HG02973 (cell line): ENCODE measurements at regions not wholly inside any gene's neighbourhood (a gene's known extent, or its start where the extent isn't known, plus 50 kb on each side); places are given as distances from the start of the nearest gene placed in this dataset.
"Not testable (repeated sequence)": the region's sequence is repeated elsewhere in the genome, so short reads cannot be mapped to it uniquely, and the experiment has no call there.

Experiments used
- ATAC-seq: cut with Tn5 transposase; IDR thresholded peaks from one replicate; pipeline ENCODE4 v1.9.1; 2021; ENCODE audit warnings: moderate library complexity; ENCODE audit not compliant: unreplicated experiment

DNA sequence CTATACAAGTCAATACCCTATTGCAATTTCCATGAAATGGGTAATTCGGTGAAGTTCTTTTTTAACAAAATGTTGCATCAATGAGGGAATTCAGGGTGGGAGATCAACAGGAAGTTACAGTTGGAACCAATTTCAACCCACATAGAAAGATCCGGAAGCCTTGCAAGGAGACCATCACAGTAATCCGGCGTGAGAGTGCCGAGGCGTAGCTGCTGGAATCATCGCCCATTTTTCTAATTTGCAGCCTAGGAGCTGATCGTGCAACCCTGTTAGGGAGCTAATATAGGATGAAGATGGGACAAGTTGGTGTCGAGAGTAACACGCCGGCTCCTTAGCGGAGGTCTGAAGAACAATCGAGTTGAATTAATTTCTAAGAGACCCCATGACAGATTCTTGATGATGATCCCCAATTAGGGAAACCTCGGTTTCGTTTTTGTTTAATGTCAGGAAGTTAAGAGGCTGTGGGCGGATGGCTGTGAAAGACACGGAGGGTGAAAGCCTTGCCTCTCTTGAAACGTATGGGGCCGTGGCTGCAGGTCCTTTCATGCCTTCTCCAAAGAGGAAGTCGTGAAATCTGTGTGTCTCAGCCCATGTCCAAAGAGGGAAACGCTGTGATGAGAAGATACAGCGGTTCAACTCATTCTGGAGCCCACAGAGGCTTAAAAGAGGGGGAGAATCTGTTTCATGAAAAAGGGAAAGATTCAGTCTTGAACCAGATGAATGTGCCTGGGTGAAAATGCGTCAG, 51.2 kb upstream of the CARD11 start:
- peak; percentile 53 for ATAC-seq

DNA sequence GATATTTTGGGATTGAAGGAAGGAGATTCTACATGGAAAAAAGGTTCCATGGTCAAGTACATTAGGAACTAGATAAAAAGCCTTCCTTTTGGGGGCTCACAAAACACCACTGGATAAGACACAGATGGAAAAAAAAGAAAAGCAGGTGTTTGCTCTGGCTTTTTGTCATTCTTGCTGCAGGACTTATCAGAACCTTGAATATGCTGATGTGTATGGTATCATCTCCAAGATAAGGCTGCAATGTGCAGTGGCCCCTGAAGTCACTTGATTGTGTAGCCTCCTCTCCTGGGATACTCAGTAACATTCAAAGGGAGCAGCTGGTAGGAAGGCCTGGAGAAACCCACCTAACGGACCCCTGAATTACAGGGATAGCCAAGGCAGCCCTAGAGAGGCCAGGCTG, 54.1 kb upstream of the CARD11 start:
- ATAC-seq, result no peak

DNA sequence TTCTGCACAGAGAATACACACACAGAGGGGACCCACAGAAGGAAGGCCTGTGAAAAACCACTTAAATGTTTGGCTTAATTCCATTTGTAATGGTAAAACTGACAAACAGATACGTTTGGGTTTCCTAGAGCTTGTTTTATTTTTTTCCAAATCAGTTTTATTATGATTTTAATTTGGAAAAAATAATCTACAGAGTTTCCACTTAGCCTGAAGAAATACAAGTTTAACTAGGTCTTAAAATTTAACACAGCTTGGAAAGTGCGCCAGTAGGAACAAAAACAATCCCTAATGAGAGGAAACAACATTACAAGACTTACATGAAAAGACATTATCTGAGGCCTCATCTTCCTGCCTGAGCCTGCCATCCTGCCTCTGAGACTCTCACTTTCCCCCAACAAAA, 58.5 kb upstream of the CARD11 start:
- ATAC-seq, result no peak

DNA sequence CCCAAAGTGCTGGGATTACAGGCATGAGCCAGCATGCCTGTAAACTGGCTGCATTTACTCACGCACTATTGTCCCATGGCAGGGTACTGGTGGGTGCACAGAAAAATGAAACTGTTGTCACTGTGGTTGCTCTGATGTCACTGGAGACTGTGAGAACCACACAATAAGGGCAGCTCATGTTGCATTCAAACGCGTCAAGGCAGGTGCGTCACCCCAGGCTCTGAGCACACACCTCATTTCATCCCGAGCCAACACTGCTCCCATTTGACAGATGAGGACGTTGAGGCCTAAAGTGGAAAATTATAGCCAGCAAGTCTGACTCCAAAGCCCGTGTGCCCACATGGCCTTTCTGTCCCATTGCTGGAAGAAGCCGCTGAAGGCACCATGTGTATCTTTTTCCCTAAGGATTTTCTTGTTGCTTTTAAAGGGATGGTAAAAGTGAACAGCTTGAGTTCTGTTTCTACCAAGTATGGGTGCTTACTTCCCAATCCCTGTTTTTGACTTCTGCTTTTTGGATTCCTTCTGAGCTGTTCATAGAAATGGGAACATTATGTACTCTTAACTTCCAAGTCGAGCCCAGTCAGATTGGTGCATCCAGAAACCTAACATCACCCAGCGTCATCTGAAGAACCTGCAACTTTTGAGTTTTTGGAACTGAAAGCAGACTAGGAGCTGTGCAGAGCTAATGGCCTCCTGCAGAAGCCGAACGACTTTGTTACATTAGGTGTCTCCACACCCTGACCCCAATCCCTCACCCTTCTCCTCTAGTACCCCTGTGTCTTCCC, 60.1 kb upstream of the CARD11 start:
- ATAC-seq, result no peak

DNA sequence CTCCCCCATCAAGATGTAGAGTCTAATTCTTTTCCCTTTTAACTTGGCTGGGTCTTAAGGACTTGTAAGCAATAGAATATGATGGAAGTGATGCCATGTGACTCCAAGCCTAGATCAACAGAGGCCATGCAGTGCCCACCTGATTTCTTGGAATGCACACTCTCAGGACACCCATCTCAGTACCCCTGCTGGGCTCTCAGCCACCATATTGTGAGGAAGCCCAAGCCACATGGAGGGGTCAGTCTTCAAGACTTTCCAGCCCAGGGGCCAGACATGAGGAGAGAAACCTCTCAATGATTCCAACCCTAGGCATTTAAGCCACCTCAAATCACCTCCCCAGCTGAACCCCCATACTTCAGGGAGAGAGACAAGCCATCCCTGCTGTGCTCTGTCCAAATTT, 62.2 kb upstream of the CARD11 start:
- no peak for ATAC-seq

DNA sequence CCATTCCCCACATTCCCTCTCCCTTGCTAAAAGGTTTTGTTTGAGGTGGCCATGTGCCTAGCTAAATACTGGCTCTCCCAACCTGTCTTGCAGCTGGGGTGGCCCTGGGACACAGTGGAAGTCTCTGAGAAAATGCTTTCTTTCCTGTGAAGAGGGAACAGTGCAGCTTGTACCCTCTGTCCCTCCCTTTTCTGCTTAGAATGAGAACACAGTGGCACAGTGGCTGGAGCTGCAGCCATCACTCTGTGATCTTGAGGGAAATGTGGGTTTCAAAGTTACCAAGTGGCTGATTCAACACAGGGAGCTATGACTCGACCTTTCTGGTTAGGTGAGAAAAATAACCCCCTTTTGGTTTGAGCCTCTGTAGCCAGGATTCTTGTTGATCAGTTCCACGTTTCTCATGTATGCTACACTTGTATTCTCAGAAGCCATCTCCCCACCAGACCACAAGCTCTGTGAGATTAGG, 62.7 kb upstream of the CARD11 start:
- ATAC-seq, result no peak

DNA sequence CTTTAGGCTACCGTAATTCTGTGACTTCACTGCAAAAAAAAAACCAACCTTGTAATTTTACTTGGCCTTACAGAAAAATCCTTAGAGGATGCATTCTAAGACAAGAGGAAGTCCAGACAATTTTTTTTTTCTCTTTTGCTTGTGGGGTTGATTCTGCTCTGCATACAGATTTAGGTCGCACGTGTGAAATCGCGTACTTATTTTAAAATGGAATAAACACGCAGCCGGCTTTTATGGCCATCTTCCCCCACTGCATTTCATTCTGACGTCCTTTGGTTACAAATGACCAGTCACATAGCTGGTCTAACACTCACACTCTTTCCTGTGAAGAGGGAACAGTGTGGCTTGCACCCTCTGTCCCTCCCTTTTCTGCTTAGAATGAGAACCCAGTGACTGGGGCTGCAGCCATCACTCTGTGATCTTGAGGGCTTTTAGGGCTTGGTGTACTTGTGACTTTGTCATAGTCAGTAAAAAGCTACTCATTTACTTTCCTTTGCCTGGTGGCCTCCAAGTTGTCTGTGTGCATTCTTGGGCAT, 63.6 kb upstream of the CARD11 start:
- ATAC-seq, result no peak

DNA sequence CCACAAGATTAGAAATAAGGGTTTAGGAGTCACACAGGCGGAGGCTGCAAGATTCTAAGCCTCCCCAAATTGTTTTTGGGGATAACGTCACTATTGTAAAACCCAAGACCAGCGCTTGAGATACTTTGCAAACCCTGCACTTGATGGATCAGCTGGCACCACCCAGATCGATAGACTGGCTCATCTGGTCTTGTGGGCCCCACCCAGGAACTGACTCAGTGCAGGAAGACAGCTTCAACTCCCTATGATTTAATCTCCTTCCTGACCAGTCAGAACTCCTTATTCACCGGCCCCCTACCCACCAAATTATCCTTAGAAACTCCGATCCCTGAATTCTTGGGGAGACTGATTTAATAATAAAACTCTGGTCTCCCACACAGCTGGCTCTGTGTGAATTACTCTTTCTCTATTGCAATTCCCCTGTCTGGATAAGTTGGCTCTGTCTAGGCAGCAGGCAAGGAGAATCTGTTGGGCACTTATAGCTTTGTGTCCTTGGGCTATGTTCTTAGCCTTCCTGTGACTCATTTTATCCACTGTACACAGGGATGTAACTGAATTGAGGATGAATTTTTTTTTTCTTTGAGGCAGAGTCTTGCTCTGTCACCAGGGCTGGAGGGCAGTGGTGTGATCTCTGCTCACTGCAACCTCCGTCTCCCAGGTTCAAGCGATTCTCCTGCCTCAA, 64.4 kb upstream of the CARD11 start:
- ATAC-seq, result no peak

DNA sequence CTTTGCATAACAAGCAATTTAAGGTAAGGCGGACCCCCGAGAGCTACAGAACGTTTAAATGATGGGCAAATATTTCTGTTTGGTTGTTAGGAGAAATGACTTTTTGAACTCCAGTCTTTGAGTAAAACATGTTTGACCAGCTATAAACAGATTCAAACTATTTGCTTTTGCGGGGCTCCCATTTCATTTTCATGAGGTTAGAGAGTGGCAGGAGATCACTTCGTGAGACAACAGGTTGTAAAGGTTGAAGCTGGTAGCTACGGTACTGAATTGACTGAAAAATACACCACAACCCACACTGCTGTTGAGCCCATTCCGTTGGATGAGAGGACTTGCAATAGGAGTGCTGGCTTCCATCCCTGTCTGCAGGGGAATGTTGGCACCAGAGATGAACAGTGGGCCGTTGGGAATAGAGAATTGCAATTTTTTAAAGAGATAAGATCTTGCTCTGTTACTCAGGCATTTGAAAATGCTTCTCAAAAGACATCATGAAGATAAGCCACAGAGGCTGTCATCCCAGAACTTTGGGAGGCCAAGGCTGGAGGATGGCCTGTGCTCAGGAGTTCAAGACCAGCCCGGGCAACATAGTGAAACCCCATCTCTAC, 65.7 kb upstream of the CARD11 start:
- no peak for ATAC-seq

DNA sequence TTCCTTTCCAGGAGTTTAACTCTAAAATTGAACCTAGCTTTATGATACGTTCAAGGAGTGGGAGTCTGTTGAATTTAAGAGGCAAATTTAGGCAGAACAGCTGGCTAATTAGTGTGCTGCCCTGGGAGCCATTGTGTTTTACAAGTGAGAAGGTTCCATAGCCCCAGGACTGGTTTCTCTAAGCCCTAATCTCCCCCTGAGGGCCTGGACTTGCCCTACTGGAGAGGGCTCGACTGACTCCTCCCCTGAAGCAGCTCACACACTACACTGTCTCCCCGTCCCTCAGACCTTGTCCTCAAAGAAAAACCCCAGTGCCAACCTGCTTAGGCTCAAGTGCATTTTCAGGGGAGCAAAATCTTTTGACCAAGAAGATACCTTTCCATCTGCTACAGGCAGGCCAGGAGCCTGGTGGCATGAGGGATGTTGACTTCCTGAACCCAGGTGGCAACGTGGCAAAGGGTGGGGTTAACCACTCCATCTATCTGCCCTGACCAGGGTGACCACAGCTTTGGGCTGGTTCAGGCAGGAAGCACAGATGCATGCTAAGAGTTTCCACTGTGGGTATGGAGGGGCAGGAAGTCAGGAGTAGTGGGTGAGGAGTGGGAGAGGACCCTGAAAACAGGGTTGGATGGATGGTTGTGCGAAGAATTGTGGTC, 68.9 kb upstream of the CARD11 start:
- no peak for ATAC-seq

DNA sequence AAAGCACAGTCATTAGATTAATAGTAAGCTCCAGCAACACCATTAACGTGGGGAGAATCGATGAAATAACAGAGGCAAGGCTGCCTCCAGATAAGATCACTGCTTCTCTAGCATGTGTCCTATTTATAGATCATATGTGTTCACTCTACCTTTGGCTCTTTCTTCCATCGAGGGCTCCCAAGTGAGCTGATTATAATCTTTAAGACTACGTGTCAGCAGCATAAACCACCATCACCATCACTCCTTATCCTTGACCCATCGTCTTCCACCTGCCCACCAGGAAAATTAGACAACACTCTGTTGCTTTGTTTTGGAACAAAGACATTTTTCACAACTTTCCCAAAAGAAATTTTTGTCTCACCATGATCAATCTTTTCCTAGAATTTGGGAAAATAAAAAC, 71.2 kb upstream of the CARD11 start:
- ATAC-seq, result no peak

DNA sequence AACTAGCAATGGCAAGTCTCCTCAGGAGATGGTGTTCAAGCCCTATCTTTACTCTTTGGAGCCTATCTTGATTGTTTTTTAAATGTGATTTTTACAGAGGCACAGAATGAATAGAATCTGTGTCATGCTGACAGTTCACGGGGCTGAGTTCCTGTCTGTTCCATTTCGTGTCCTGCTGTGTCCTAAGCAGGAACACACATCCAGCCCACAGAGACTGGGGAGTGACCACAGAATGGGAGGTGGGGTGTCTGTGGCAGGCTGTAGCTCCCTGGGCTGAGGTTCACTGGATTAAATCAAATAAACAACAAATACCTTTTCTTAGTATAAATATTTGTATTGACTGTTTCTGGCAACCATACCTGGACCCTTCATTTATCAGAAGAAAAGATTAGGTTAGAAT, 73.4 kb upstream of the CARD11 start:
- no peak for ATAC-seq

DNA sequence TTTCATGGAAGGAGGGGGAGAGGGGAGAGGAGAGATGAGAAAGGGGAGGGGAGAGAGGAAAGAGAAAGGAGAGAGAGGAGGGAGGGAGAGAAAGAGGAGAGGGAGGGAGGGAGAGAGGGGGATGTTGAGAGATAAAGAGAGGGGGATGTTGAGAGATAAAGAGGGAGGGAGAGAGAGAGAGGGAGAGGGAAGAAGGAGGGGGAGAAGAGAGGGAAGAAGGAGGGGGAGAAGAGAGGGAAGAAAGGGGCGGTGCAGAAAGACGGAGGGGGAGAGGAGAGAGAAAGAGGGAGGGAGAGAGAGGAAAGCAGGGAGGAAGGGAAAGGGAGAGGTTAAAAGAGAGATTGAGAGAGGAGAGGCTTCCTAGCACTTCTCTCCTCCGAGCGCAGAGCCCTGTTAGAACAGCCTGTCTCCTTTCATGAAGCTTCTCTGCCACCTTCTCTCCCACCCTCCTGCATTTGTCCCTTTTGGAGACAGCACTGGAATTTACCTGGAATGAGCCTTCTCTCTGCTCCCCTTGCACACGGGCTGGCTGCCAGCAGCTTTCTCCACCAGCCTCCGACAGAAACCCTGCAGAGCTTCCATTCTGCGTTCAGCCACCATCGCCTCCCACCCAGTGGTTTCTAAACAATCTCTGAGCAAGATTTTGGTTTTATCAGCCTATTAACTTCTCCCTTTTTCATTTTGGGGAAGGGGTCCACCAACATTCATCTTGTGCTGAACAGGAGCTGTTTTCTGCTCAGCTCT, 74.0 kb upstream of the CARD11 start:
- ATAC-seq, result no peak

DNA sequence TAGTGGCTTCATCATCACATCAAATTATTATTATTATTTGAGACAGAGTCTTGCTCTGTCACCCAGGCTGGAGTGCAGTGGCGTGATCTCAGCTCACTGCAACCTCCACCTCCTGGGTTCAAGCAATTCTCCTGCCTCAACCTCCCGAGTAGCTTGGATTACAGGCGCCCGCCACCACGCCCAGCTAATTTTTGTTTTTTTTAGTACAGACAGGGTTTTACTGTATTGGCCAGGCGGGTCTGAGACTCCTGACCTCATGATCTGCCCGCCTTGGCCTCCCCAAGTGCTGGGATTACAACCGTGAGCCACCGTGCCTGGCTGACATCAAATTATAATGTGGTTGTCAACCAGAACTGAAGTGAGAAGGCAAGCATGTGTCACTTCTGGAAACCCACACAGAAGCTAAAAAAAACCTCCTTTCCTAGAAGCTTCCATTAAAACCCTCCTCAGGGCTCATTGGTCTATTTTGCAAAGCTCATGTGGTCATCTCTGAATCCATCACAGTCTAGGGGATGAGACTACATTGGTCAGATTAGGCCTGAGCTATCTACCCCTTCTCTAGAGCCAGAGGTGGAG, 75.8 kb upstream of the CARD11 start:
- not testable (repeated sequence) for ATAC-seq

DNA sequence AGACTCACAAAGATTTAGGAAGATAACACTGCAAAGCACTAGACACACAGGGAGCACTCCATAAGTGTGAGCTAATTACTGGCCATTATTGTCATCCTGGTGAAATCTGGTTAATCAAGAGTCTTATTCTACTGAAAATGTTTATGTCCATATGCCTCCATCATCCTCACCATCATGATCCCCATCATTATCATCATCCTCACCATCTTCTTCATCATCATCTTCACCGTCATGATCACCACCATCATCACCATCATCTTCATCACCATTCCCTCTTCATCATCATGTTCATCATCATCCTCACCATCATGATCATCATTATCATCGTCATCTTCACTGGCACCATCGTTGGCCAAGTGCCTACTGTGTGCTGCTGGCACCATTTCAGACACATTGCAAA, 76.3 kb upstream of the CARD11 start:
- no peak for ATAC-seq

DNA sequence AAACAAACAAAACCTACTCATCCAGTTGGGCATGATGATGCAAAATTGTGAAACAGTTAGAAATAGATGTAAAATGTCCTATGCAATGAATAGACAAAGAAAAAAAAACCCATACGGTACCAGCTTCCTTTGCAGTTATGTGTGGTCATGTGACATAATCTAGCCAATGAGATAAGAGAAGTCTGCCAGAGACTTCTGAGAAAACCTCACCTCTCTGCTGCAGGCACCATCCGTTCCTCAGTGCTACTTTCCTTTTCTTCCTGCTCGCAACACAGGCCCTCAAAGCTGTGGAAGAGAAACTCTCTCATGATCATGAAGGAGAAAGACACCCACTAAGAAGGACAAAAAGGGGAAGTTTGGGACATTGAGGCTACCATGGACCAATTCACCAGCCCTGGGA, 76.8 kb upstream of the CARD11 start:
- ATAC-seq, result no peak

DNA sequence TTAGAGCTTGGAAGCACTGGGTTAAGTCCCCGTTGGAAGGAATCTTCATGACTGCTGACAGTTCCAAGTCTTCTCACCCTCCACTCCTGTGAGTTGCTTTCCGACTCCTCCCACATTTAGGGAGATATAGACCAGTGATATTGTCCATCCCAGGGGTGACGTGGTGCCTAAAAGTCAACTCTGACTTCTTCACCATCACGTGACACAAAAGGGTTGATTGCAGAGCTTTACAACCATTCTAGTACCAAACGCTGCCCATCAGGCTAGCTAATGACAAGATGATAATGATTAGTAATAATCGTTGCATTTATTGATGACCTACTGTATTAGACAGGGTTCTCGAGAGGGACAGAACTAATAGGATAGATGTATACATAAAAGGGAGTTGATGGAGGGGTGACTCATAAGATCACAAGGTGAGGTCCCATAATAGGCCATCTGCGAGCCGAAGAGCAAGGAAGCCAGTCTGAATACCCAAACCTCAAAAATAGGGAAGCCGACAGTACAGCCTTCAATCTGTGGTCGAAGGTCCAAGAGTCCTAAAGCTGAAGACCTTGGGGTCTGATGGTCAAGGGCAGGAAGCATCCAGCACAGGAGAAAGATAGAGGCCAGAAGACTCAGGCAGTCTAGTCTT, 85.3 kb upstream of the CARD11 start:
- no peak for ATAC-seq

DNA sequence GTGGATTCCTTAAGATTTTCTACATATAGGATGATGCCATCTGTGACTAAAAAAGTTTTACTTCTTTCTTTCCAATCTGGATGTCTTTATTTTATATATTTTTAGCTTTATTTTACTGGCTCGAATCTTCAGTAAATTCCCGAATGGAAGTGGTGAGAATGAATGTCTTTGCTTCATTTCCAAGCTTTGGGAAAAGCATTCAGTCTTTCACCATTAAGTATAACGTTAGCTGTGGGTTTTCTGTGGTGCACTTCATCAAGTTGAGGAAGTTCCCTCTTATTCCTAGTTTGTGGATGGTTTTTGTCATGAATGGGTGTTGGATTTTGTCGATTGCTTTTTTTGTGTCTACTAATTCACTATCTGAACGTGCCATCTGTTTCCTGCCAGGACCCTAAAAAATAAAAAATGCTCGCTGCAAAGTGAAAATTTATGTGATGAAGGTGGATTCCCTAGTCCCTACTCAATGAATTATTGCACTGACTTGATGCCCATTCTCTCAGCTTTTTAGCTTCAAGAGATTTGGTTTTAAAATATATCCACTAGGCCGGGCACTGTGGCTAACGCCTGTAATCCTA, 90.2 kb upstream of the CARD11 start:
- no peak for ATAC-seq

DNA sequence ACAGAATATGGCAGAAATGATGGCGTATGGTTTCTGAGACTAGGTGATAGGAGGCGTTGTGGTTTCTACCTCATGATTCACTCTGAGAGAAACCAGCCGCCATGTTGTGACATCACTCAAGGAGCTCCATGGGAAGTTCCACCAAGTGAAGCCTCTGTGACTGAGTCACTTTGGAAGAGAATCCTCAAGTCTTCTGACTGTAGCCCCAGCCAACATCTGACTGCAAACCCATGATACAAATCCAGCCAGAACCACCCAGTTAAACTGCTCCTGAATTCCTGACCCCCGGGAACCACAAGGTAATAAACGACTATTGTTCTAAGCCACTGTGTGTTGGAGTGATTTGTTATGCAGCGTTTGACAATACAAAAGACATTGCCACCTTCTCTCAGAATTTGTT, 91.1 kb upstream of the CARD11 start:
- no peak for ATAC-seq
